NCI-H1694 treated with DMSO at 0.1 percent for 48 hours (cell line): ENCODE measurements at regions not wholly inside any gene's neighbourhood (a gene's known extent, or its start where the extent isn't known, plus 50 kb on each side); places are given as distances from the start of the nearest gene placed in this dataset.
"Not testable (repeated sequence)": the region's sequence is repeated elsewhere in the genome, so short reads cannot be mapped to it uniquely, and the experiment has no call there.

Source experiments
- DNase-seq: peaks from one replicate; lab custom pipeline; 2025; lab: John Stamatoyannopoulos, UW

- DNase-seq: not testable (repeated sequence)
These were observed 318.4 kb downstream of the ZFHX3 start for GRCh38 chr16:72729552-72729951.

DNA sequence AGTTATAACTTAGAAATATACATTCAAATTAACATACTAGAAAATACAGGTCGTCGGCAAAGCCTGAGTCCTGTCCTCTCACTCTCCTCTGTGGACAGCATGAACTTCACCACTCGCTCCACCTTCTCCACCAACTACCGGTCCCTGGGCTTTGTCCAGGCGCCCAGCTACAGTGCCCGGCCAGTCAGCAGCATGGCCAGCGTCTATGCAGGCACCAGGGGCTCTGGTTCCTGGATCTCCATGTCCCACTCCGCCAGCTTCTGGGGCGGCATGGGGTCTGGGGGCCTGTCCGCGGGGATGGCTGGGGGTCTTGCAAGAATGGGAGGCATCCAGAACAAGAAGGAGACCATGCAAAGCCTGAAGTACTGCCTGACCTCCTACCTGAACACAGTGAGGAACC is 319.4 kb downstream of the ZFHX3 start:
- DNase-seq: no peak

- no peak for DNase-seq
These were observed 320.4 kb downstream of the ZFHX3 start for GRCh38 chr16:72727565-72727964.

- DNase-seq: no peak
These were observed 322.3 kb downstream of the ZFHX3 start for GRCh38 chr16:72725643-72726042.

DNA sequence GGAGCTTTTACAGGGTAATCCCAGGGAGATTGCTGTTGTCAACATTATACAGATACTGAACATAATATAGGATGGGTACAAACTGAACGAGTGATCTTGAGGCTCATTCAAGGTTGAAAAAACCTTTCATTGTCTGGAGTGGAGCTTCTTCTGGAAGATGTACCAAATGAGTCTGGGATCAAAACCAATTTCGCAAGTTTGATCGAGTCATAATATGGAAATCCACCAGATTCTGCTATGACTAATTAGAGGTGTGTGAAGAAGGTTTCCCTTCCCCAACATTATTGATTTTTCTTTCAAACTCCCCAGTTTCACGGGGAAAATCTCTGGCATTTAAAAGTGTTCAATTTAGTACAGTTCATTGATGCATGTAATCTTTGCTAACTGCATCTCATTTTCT is 324.1 kb downstream of the ZFHX3 start:
- DNase-seq: no peak

DNA sequence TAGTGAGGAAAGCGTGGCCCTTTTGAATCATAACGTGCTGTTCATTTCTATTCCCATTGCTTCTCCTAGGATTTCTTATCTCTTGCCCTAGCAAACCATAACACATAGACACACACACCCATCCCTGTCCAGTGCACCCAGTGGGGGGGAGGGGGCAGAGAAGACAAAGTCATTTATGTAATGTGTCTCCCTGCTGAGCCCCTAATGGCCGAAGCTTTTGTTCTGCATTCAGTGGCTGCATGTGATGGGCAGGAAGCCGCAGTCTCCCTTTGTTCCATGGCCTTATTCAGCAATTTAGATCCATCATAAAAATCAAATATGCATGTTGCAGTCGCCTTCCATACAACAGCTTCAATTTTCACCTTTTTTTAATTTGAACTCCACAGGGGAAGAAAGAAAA is 325.4 kb downstream of the ZFHX3 start:
- DNase-seq: no peak

DNA sequence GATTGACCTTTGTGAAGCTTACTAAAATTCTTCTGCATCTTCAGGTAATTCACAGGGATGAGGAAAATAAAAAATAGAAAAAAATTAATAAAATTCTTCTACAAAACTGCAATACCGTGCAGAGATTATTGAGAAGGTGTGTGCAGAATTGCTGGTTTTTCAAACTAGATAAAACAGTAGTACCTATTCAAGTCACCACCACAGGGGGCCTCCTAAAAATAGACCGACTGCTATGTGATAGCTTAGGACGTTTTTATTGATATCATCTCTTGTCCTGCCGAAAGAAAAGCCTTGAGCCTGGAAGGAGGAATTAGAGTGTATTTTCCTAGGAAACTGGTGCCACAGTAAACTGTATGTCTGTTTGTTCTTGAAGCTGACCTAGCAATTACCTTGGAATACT is 325.9 kb downstream of the ZFHX3 start:
- DNase-seq: no peak

GRCh38 chr16:72715267-72715666 is 332.7 kb downstream of the ZFHX3 start:
- no peak for DNase-seq

GRCh38 chr16:72711823-72712222 is 336.1 kb downstream of the ZFHX3 start:
- no peak for DNase-seq

- no peak for DNase-seq
These were observed 342.1 kb downstream of the ZFHX3 start for GRCh38 chr16:72705801-72706200.

- DNase-seq: no peak
These were observed 343.1 kb downstream of the ZFHX3 start for GRCh38 chr16:72704746-72705372.

DNA sequence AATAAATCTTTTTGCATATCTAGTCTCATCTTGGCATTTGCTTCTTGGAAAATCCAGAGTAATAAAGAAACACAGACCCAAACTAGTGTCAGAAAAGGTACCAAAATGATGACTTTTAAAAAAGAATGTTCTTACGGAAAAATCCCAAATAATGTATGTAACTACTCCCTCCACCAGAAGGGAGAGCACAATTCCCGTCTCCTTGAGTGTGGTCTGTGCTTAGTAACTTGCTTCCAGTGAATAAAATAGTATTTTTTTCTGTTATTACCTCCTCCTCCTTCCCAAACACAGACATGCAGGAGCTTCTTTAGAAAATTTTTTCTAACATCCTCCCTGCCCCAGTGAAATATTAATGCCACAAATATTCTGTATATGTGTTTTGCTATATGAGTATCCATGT is 358.1 kb downstream of the ZFHX3 start:
- no peak for DNase-seq

- no peak for DNase-seq
These were observed 367.2 kb downstream of the ZFHX3 start for GRCh38 chr16:72680732-72681131.

- DNase-seq: no peak
These were observed 368.1 kb downstream of the ZFHX3 start for GRCh38 chr16:72679856-72680255.

- DNase-seq: no peak
These were observed 370.1 kb downstream of the ZFHX3 start for GRCh38 chr16:72677662-72678447.

- no peak for DNase-seq
These were observed 374.8 kb downstream of the ZFHX3 start for GRCh38 chr16:72673118-72673517.

- DNase-seq: no peak
These were observed 381.7 kb downstream of the ZFHX3 start for GRCh38 chr16:72666267-72666666.

GRCh38 chr16:72665701-72666100 is 382.2 kb downstream of the ZFHX3 start:
- no peak for DNase-seq

- peak; percentile 96 for DNase-seq
These were observed 383.2 kb downstream of the ZFHX3 start for GRCh38 chr16:72664509-72665408.

DNA sequence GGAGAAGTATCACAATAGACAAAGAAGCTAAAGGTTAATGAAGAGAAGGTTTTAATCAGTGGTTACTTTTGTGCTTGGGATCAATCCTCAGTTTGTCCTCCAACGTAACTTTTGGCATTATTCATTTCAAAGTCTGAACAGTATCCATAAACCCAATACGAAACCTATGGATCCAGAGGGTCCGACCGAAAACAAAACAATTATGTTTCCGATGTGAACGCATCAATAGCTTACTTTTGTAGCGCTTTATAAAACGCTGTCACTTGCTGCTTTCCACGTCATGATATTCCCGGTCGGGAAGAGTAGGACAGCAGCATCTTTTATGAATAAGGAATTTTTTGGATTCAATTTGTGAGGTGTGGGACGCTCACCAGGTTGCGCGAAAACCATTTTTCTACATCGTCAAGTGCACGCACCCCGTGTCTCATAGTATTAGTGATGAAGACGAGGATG is 383.8 kb downstream of the ZFHX3 start:
- no peak for DNase-seq

DNA sequence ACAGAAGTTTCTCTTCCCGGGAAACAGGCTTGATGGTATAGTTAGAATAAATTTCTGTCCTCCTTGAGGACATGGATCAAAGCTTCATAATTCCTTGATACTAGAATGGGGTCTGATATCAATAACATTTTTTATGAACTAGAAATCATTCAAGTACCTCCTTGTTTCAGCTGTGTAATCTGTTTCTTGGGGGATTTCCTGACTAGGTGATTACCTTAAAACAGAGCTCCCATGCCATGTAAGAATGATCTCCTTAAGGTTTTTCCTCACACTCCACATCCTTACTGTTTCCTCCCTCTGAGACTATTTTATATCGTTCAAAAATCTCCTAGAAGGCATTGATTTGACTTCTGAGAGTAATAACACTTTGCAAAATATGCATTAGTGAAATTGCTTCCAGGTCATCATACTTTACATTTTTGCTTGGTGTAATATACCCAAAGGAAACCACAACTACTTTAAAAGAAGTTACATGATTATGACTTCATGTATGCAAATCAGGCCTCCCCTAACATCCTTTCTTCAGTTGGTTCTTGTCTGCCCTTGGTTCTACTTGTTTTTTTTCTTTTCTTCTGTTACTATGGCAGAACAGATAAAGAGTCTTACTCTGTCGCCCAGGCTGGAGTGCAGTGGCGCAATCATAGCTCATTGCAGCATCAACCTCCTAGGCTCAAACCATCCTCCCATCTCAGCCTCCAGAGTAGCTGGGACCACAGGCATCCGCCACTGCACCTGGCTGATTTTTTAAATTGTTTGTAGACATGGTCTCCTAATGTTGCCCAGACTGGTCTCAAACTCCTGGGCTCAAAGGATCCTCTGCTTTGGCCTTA is 388.8 kb downstream of the ZFHX3 start:
- DNase-seq: no peak

DNA sequence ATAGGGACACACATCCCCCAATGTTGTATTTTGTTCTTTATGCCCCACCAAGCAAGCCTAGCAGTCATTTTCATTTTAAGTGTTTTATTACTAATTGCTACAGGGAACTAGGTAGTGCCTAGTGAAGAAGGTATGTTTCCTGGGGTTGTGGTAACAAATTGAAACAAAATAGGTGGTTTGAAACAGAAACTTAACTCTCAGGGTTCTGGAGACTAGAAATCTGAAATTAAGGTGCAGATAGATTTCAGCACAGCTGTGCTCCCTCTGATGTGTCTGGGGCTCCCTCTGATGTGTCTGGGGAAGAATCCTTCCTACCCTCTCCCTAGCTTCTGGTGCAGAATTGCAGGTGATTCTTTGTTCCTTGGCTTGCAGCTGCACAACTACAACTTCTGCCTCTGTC is 390.1 kb downstream of the ZFHX3 start:
- DNase-seq: no peak
